GM03348 (cell line): ENCODE measurements at regions not wholly inside any gene's neighbourhood (a gene's known extent, or its start where the extent isn't known, plus 50 kb on each side); places are given as distances from the start of the nearest gene placed in this dataset.

Source experiments
- DNase-seq: peaks from one replicate; pipeline ENCODE4 v3.0.0; 2012; ENCODE audit warnings: low spot score

DNA sequence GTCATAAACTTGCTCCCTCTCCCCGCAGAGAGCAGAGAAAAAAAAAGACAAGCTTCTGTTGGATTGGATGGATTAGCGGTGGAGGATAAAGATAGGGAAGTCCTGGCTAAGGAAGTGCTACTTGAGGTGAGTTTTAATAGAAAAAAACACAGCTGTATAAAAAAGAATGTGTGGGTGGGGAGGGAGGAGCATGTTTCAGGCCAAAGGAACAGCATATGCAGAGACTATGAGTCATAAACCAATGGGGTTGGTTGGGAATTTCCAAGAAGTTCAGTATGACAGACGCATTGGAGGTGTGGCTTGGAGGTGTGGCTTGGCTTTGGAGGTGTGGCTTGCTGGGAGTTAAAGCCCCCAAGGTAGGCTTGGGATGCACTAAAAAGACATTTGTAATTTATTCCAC, 103.0 kb upstream of the LSM8 start:
- peak; percentile 5 for DNase-seq

DNA sequence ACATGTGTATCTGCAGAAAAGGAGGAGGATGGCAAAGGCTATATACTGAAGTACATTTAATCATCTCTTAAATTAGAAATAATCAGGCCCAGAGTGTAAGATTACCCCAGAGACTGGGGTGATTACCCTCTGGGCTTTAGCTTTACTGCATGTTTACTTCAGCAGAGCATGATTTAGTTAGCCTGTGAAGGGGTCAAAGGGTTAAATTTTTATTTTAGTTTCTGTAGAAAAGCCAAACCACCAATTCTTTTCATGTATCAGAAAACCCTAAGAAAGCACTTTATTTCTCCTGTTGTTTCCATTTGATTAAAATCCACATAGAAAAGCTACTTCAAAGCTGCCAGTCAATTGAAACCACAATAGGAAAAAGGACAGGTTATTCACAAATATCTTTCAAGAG, 101.5 kb upstream of the LSM8 start:
- DNase-seq: no peak

DNA sequence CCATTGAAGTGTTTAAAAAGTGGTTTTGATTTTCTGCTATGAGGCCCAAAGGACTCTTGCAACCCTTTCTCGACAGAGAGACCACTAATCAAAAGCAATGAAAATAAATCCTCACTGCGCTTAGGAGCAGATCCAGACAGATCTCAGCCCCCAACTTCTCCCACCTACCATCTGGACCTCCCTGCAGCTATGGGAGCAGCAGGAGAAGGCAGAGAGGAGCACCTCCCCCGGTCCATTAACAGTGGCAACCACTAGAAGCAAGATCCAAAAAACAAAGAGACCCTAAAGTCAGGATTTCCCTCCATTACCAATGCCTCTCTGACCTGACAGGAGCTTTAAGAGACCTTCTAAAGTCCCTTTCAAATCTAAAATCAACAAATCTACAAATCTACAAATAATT, 99.0 kb upstream of the LSM8 start:
- no peak for DNase-seq

DNA sequence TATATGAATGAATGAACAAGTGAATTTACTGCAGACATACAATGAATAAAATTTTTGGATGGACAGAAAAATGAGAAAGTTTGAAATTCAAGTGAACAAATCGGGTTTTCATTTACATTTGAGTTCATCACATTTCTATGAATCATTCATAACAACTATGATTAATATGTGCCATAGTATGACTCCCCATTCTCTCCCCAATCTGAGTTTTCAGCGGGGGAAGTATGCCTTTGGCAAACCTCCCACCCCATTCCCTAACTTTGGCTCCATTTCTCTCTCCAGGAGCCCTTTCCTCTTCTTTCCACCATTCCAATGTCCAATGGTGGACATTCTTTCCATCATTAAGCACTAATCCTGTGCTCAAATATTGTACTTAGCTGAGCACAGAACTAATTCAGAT, 96.8 kb upstream of the LSM8 start:
- no peak for DNase-seq

DNA sequence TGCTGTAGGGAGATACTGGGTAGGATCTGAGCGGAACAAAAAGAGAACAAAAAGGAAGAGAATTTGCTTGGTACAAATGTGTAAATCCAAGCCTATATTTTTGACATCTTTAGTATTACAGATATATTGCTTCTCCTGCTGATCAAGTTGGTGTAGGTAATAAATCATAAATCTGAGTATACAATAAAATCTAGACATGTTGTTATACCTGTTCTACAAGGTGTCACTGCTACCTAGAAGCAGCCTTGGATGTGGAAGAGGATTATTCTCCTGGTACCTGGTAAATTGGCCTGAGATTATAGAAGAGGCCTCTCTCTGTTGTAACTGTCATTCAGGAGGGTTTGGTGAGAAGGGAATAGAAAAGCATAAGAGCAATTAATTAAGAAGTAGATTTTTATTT, 89.9 kb upstream of the LSM8 start:
- no peak for DNase-seq

DNA sequence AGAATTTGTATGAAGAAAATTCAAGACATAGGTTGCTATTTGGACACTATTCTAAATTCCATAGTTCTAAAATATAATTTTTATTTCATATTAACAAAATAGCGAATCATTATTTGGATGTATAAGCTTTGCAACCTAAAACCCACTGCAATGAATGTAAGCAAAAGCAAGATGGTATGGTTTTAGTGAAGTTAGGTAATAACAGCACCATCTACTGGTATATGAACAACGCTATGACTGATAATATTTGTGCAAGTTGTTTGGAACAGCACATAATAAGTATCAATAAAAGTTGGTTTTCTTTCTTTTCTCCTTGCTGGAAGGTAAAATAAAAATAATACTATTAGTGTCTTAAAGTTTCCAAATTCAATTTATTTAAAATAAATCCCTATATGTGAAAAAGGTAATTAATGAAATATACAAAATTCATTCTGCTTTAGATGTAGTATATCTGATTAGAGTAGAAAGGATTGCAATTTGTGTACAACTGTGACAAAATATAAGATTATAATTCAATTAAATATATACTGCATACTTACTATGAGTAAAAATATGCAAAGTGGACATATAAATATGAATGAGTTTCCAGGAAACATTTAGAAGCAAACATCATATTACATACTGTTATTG, 79.0 kb upstream of the LSM8 start:
- DNase-seq: peak; percentile 19

DNA sequence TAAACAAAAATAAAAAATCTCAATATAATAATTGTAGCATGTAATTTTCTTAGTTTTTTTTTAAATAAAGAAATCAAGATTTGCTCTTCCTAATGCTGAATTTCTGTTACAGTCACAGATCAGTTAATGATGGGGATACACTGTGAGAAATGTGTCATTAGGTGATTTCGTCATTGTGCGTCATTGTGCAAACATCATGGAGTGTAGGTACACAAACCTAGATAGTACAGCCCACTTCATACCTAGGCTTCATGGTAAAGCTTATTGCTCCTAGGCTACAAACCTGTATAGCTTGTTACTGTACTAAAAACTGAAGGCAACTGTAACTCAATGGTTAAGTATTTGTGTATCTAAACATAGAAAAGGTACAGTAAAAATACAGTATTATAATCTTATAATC, 74.4 kb upstream of the LSM8 start:
- DNase-seq: no peak

DNA sequence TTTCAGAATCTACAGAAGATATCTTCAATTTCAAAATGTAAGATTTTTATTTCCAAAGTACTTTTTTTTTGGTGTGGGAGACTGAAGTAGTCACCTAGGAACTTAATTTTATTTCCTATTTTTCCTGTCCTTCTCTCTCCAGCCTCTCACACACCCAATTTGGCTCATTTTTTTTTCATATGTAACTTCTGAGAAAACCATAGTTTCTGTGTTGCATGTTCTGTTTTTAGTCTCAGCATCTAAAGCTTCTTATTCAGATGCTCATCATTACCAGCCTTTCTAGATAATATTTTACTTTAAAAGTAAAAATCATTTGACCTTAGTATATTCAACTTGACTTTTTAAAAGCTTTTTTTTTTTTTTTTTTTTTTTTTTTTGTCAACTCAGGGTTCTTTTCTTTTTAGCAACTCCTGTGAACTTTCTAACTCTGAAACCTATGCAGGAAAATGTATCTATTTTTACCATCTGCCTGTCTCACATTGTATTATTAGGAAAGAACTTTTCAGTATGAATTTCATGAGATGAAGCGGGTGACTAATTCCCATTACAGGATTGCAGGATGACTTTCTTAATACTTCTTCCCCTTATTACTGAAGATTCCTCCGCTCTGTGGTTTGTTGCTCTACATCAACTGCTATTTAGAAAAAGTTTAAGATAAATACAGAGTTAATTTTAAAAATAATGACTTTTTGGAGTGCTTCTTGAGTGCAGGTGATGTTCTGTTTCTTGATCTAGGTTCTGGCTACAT, 73.6 kb upstream of the LSM8 start:
- no peak for DNase-seq

DNA sequence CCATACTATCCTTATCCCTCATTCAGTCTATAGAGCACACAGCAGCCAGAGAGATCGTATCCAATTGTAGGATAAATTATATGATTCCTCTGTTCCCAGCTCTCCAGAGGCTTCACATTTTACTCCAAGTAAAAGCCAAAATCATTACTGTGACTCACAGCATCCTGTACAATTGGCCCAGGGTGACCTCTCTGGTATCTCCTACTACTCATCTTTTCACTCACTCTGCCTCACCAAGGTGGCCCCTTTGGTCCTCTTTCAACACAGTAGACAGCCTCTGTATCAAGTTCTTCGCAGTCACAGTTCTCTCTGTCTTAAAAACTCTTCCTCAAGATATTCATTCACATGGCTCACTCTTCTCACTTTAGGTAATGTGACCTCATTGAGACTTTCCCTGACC, 72.6 kb upstream of the LSM8 start:
- DNase-seq: no peak

DNA sequence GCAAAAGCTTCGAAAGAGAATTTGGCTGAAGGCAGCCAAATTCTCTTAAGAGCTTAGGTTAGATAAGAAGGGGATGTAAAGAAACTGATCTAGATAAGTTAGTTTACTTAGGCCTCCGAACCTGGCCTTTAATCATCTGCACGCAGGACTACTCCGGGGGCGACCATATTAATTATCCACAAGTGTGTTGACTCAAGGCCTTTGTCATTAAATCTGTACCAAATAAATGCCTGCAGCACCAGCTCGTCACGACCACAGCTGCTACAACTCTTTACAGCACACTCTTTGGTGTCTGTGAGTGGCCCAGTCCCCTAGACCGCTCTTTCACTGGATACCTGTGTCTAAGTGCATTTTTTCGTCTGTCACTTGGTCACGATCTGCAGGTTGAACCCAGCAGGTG, 69.8 kb upstream of the LSM8 start:
- DNase-seq: no peak

DNA sequence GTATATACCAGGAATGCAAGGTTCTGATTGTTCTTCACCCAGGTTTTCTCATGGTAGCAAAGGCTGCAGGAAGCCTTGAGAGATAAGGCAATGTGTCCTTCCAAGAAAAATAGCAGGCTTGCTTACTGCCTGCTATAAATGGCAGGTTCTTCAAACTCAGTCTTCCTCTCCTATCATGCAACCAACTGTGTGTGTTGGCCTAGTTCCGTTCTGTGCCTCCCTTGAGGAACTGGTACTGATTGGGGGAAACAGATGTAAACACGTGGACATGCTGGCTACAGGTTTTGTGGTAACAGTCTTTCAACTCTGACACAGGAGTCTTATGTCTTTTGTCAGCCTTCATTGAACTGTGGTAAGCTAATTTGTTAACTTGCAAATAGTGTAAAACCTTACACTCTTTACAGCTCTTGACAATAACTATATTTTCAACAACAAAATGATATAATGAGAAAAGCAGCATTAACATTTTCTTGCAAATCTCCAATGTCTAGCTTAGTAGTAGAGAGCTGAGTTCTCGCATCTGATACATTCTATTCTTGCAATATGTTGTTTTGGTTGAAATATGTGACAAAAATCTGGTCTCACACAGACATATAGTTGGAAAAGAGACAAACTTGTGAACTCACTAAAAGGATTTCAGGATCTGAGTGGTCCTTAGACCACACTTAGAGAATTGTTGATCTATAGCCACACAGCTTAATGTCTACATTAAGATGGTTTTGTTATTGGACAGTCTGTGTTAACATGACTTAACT, 54.7 kb upstream of the LSM8 start:
- DNase-seq: no peak

DNA sequence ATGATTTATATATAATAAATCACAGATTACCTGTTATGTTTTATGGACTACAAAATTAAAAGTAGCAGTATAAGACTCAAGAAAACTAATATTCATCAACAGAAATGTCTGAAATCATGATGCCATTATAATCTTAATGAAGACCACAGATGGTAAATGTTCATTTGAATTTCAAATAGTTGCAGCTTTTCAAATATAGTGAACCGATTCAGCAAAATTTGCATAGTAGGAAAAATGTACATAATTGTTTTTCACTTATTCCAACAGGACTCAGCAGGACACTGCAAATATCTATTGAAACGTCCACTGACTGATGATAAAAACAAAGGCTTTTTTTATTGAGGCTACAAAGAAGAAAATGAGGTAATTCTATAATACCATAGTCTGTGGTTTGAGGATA, 51.2 kb upstream of the LSM8 start:
- DNase-seq: no peak
